ENCODE measurements at regions not wholly inside any gene's neighbourhood (a gene's known extent, or its start where the extent isn't known, plus 50 kb on each side); places are given as distances from the start of the nearest gene placed in this dataset.

DNA sequence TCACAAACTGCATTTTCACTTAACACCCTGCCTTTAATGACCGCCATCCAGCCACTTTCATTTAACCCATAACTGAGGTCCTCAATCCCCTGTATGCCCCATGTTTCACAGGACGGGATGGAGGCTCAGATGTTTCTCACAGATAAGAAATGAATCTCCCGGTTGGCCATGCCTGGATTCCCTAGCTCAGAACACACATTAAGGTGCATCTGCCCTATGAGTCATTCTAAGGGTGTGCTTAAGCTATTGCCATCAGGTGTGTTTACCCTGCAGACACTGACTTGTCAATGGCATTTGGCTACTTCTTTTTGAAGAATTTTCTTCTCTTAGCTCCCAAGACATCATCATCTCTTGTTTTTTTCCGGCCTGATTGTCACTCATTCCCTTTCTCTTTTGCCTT lies 222.6 kb upstream of the SMIM31 start:
- no peaks in the 10 kb centered on the region for H3K36me3 ChIP-seq (ENCODE audit: control insufficient read depth in 2 of 2, insufficient read depth in 1 of 2, low read length in 2 of 2)
- no peak overlapping the region for H3K27ac ChIP-seq (ENCODE audit: extremely low read depth, low read depth, low read length)
- POLR2A ChIA-PET = no interaction called here
- no peak overlapping the region for H3K4me3 ChIP-seq (ENCODE audit: low read depth, low read length)
- H3K9me3 ChIP-seq (ENCODE audit: control insufficient read depth, insufficient read depth, low read depth, low read length) = no peaks in the 10 kb centered on the region
- CTCF ChIA-PET = no interaction called here
- H3K4me1 ChIP-seq (ENCODE audit: control insufficient read depth, insufficient read depth, low read length) = no peaks in the 10 kb centered on the region
- TF ChIP-seq, protein P1, sequence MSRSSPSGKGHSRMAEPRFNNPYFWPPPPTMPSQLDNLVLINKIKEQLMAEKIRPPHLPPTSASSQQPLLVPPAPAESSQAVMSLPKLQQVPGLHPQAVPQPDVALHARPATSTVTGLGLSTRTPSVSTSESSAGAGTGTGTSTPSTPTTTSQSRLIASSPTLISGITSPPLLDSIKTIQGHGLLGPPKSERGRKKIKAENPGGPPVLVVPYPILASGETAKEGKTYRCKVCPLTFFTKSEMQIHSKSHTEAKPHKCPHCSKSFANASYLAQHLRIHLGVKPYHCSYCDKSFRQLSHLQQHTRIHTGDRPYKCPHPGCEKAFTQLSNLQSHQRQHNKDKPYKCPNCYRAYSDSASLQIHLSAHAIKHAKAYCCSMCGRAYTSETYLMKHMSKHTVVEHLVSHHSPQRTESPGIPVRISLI (tag by site-specific recombination; IDR thresholded peaks at IDR 0.05) = no peak
- TF ChIP-seq PRDM2 (tag by site-specific recombination; IDR thresholded peaks at IDR 0.05; ENCODE audit: borderline replicate concordance) (no peak), ZNF266 (tag by site-specific recombination; IDR thresholded peaks at IDR 0.05; ENCODE audit: low read depth) (no peak), ZNF510 (tag by site-specific recombination; IDR thresholded peaks at IDR 0.05; ENCODE audit: insufficient replicate concordance) (no peak), GFI1B (tag by site-specific recombination; IDR thresholded peaks at IDR 0.05) (no peak), ZNF548 (tag by site-specific recombination; IDR thresholded peaks at IDR 0.05) (no peak), ELK4 (IDR thresholded peaks at IDR 0.05; ENCODE audit: borderline replicate concordance, low read depth, low read length) (no peak), ZNF629 (tag by site-specific recombination; IDR thresholded peaks at IDR 0.05) (no peak), ZNF645 (tag by site-specific recombination; IDR thresholded peaks at IDR 0.05) (no peak), KLF16 (tag by site-specific recombination; IDR thresholded peaks at IDR 0.05) (no peak), ZNF654 (tag by site-specific recombination; IDR thresholded peaks at IDR 0.05; ENCODE audit: low read depth) (no peak), ZBTB8A (tag by site-specific recombination; IDR thresholded peaks at IDR 0.05) (no peak), ZNF221 (tag by site-specific recombination; IDR thresholded peaks at IDR 0.05; ENCODE audit: borderline replicate concordance) (no peak)
- TF ChIP-seq, protein P2, sequence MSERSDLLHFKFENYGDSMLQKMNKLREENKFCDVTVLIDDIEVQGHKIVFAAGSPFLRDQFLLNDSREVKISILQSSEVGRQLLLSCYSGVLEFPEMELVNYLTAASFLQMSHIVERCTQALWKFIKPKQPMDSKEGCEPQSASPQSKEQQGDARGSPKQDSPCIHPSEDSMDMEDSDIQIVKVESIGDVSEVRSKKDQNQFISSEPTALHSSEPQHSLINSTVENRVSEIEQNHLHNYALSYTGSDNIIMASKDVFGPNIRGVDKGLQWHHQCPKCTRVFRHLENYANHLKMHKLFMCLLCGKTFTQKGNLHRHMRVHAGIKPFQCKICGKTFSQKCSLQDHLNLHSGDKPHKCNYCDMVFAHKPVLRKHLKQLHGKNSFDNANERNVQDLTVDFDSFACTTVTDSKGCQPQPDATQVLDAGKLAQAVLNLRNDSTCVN (tag by site-specific recombination; optimal IDR thresholded peaks at IDR 0.05) = no peak
- TF ChIP-seq, protein P3, sequence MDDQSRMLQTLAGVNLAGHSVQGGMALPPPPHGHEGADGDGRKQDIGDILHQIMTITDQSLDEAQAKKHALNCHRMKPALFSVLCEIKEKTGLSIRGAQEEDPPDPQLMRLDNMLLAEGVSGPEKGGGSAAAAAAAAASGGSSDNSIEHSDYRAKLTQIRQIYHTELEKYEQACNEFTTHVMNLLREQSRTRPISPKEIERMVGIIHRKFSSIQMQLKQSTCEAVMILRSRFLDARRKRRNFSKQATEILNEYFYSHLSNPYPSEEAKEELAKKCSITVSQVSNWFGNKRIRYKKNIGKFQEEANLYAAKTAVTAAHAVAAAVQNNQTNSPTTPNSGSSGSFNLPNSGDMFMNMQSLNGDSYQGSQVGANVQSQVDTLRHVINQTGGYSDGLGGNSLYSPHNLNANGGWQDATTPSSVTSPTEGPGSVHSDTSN (CRISPR knock-in tag; IDR thresholded peaks at IDR 0.05) = no peak
- TF ChIP-seq, protein P4, sequence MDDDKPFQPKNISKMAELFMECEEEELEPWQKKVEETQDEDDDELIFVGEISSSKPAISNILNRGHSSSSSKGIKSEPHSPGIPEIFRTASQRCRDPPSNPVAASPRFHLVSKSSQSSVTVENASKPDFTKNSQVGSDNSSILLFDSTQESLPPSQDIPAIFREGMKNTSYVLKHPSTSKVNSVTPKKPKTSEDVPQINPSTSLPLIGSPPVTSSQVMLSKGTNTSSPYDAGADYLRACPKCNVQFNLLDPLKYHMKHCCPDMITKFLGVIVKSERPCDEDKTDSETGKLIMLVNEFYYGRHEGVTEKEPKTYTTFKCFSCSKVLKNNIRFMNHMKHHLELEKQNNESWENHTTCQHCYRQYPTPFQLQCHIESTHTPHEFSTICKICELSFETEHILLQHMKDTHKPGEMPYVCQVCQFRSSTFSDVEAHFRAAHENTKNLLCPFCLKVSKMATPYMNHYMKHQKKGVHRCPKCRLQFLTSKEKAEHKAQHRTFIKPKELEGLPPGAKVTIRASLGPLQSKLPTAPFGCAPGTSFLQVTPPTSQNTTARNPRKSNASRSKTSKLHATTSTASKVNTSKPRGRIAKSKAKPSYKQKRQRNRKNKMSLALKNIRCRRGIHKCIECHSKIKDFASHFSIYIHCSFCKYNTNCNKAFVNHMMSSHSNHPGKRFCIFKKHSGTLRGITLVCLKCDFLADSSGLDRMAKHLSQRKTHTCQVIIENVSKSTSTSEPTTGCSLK (tag by site-specific recombination; IDR thresholded peaks at IDR 0.05) = no peak
